AG08395 (cell line): ENCODE measurements at regions not wholly inside any gene's neighbourhood (a gene's known extent, or its start where the extent isn't known, plus 50 kb on each side); places are given as distances from the start of the nearest gene placed in this dataset.
"Not testable (repeated sequence)": the region's sequence is repeated elsewhere in the genome, so short reads cannot be mapped to it uniquely, and the experiment has no call there.

Source experiments
- DNase-seq: peaks from one replicate; pipeline ENCODE4 v3.0.0; 2012; ENCODE audit warnings: mixed read lengths, low spot score

DNA sequence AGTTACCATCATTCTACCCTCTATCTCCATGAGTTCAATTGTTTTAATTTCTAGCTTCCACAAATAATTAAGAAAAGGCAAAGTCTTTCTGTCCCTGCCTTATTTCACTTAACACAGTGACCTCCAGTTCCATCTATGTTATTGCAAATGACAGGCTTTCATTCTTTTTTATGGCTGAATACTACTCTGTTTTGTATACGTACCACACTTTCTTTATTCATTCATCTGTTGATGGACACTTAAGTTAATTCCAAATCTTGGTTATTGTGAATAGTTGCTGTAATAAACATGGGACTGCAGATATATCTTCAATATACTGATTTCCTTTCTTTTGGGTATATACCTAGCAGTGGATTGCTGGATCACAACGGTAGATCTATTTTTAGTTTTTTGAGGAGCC is 314.1 kb downstream of the SV2B start:
- DNase-seq, result no peak

DNA sequence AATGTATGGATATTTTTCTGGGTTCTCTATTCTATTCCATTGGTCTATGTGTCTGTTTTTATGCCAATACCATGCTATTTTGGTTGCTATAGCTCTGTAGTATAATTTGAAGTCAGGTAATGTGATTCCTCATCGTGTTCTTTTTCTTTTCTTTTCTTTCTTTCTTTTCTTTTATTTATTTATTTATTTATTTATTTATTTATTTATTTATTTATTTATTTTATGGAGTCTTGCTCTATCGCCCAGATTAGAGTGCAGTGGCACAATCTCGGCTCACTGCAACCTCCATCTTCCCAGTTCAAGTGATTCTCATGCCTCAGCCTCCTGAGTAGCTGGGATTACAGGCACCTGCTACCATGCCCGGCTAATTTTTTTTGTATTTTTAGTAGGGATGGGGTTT is 315.2 kb downstream of the SV2B start:
- DNase-seq, result not testable (repeated sequence)

DNA sequence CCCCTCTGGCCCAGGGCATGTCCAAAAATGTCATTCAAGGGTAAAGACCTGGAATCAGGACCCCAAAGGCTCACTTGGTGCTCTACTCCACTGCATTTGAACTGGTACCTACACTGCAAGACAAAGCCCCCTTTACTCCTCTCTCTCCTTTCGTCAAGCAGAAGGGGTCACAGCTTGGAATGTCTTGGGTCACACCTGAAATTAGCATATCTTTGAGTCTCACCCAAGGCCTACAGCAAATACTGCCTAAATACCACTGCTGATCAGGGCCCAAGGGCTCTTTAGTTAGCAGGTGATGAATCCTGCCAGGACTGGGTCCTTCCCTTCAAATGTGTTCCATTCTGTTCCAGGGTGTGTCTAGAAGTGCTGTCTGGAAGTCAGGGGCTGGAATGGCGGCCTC is 320.6 kb downstream of the SV2B start:
- no peak for DNase-seq

DNA sequence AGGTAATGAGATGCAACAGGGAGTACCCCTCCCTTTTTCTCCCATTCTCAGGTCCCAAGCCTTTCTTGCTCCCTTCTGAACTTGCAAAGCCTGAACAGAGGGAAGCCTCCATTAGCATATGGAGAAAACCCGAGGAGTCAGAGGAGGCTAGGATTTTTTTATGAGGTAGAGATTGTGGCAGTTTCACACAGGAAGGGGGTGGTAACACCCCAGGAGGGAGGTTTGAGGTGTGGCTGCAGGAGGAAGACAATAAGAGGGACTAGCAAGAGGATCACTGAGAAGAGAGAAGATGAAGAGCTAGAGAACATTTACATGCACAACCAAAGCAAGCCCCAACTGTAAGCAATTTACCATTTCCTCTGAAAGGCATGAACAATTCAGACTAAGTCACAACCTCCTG is 322.7 kb downstream of the SV2B start:
- DNase-seq, result no peak

DNA sequence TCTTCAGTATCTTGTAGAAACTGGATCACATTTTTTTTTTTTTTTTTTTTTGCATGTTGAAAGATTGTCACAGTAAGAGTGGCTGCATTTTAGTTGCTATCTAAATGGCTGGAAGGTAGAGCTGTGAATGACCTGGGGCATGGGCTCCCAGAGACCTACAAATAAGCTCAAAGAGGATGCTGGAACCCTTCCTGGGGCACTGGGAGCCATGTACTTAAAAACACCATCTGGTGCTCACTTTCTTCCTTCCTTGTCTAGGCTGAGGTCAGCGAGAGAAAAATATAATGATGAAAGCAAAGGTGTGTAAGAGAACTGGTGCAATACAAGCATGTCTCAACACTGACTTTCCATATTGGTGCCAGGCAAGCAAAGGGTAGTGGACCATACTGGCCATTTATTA is 323.9 kb downstream of the SV2B start:
- no peak for DNase-seq

DNA sequence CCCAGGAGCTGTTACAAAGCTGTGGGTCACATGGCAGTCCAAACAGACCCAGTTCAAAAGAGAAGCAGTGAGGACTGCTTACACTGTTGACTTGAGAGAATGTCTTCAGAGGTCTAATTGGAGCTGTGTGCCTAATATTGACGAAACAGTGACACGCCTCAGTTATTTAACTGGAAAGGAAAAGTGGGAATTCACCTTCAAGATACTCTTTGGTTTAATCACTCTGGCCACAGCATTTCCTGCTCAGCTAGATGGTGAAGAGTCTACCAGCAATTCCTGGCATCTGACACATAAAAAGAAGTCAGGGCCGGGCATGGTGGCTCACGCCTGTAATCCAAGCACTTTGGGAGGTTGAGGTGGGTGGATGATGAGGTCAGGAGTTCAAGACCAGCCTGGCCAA is 326.4 kb downstream of the SV2B start:
- DNase-seq, result no peak

DNA sequence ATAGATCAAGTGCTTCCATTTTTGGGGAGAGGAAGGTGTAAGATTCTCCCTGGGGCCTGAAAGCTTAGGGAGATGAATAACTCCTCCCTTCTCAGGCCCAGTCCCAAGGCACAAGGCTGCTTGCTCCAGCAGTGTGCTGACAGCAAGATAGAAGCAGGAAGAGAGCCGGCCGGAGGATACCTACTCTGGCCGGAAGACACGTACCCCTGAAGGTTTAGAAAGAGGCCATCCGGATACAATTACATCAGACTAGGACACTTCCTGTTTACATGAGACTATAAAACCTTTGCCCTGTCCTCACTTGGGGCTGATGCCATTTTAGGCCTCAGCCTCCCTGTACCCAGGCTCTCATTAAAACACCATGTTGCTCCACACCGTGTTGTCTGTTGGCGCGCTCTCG is 329.9 kb downstream of the SV2B start:
- no peak for DNase-seq

DNA sequence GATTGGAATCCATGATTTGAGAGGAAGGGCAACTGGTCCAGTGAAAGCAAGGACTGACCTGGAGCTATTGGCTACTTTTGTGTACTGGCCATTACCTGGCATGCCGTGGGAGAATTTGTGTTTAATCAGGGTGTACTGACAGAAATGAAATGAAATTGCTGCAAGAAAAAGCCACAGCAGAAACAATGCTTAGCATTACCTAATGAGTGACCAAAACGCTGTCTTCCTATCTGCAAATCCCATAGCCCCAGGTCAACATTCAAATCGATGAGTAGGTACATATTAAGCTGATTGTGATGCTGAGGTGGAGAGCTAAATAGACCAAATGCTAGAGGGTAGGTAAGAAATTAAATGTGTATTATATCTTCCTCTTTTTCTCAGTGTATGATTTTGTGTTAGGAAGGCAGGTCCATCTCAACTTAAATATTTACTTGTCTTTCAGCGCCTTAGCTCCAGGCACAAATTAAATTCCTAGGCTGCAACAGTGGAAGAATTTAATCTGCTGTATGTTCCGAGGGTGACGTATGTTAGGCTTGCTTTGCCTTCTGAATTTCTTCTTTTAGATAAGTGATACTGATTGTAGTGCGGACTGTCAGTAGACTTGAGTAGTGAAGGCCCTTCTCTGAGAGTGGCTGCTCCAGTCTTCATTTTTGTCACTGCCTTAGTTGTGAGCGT is 331.1 kb downstream of the SV2B start:
- no peak for DNase-seq

DNA sequence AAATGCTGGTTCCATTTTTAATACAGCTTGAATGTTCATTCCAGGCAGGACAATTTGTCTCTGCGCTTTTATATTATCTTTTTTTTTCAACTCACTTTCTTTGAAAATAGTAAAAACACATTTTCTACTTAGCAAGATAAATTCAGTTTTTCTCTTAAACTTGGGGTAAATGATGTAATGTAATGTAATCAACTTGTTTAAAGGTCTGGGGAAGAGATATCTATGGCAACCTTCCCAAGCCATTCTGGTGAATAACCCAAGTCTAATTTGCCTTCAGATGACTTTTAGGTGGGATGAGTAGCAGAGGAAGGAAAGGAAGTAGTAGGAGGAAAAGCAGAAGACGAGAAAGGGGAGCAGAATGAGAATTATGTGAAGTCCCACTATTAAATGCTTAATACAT is 335.1 kb downstream of the SV2B start:
- no peak for DNase-seq

DNA sequence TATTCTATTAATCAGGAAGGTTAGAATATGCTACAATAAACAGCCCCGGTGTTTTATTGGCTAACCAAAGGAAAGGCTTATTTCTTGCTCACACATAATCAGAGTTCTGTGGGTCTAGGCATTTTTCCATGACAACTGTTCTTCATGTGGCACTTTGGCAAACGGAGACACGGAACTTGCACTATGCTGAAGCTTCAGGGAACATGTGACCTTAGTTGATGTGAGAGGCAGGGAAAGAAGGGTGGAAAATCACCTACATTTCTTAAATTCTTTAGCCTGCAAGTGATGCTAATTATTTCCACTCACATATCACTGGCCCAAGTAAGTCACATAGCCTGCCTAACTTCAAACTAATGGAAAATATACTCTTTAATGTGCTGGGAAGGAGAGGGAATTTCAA is 344.6 kb downstream of the SV2B start:
- DNase-seq, result no peak

DNA sequence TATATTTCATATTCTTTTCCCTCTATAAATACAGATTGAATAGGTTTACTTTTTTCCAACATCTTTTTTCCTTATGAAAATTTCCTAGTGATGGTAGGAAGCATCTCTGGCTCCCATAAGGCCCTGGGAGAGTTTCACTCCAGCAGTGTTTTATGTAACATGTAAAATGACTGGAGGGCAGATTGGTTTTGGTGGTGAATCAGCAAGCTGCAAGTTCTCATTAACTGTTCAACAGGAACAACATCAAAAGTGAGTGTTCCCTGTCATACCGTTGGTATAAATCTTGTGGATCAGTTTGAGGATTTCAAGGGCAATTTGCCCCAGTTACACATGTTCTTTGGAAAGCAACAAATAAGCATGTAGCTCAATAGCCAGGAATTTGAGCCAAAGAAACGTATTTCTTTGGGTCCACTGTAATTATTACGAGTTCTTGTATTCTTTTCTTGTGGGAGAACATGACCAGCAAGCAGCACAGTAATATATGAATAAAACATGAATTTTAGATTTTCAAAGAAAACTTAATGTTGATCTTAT is 345.7 kb downstream of the SV2B start:
- no peak for DNase-seq

DNA sequence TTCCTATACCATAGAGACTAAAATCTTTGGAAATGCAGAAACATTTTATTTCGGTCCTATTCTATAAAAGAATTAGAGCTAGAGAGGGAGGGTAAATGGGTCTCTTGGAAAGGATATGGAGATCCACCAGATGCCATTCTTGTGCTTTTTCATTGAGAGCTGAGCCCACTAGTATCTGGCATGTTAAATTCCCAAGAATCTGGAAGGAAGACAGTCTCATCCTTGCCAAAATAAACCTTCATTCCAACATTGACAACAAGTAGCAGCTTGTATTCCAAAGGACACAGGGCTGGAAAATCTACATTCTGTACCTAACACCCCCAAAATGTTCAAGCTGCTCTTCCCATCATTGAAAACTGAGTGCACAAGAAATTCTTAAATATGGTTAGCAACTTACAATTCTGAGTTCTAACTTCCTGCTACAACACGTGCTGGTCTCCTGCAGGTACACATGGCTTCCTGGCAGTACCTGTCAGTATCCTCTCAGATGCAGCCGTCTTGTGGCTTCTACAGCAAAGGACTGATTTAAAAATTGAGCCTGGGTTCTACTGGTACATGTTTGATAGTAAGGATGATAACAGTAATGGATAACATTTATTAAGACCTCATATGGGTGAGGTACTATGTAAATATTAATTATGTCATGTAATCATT is 348.1 kb downstream of the SV2B start:
- no peak for DNase-seq

DNA sequence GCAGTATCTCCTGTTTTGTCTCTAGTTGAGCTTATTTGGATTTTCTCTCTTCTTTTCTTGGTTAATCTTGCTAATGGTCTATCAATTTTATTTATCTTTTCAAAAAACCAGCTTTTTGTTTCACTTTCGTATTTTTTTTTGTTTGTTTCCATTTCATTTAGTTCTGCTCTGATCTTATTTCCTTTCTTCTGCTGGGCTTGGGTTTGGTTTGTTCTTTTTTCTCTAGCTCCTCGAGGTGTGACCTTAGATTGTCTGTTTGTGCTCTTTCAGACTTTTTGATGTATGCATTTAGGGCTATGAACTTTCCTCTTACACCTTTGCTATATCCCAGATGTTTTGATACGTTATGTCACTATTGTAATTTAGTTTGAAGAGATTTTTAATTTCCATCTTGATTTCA is 353.3 kb downstream of the SV2B start:
- DNase-seq, result not testable (repeated sequence)

DNA sequence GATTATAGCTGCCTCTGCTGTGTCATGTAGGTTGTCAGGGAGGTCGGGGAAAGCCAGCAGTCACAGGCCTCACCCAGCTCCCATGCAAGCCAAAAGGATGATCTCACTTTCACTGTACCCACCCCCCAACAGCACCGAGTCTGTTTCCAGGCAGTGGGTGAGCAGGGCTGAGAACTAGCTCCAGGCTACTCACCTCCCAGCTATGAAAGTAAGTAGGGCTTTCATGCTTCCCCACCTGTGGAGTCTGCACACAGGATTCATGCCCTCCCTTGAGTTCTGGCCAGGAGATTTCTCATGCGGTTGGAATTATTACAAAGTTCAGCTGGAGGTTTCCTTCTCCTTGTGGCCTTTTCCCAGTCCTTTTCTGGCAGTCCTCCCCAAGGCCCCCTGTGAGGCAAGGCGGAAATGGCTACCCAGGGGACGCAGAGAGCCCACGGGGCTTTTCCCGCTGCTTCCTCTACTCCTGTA is 356.2 kb downstream of the SV2B start:
- DNase-seq, result no peak

DNA sequence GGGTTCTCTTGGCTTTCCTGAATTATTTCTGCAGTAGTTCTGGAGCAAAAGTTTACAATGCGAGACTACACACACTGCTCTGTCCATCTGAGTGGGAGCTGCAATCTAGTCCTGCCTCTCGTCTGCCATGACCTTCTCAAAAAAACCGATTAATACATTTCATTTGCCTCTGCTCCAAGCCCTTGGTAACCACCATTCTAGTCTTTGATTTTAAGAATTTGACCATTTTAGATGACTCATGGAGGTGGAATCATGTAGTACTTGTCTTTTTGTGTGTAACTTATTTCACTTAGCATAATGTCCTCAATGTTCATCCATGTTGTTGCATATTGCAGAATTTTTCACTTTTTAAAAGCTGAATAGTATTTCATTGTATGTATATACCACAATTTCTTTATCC is 356.9 kb downstream of the SV2B start:
- no peak for DNase-seq

DNA sequence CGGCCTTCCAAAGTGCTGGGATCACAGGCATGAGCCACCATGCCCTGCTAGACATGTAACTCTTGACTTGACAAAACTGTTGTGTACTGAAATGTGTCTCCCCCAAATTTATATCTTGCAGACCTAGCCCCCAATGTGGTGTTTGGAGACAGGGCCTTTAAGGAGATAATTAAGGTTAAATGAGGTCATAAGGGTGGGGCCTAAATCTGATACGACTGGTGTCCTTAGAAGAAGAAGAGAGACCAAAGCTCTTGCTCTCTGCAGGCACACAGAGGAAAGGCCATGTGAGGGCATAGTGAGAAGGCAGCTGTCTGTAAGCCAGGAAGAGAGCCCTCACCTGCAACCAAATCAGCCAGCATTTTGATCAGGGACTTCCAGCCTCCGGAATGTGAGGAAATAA is 361.3 kb downstream of the SV2B start:
- DNase-seq, result no peak

DNA sequence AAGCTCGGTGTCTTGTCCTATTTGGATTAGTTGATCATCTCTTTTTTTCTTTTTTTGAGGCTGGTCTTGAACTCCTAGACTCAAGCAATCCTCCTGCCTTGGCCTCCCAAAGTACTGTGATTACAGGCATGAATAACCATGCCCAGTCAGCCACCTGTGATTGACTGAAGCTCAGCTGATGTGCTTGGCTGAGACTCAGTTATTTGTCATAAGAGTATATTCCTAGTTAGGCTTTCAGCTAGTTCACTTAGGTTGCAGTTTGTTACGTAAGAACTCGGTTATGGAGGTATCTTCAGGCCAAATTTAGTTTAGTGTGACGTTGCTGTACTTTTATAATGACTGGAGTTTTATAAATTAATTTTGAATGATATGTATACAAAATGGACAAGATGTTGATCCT is 365.0 kb downstream of the SV2B start:
- DNase-seq, result no peak

DNA sequence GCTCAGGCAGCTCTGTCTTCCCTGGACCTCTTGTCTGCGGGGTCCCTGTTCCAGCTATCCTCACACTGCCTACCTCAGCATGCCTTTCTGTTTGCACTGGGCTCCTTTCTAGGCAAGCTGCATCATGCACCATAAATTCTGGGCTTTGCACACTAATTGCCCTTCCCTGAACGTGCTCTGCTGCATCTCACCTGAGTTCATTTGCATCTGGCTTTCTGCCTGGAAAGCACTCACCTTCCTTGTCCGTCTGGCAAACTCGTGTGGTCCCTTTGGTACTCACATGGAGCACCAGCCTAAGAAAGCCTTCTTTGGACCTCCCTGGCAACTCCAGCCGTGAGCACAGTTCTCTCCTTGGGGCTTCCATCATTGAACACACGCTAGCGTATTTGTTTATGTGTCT is 365.6 kb downstream of the SV2B start:
- no peak for DNase-seq

DNA sequence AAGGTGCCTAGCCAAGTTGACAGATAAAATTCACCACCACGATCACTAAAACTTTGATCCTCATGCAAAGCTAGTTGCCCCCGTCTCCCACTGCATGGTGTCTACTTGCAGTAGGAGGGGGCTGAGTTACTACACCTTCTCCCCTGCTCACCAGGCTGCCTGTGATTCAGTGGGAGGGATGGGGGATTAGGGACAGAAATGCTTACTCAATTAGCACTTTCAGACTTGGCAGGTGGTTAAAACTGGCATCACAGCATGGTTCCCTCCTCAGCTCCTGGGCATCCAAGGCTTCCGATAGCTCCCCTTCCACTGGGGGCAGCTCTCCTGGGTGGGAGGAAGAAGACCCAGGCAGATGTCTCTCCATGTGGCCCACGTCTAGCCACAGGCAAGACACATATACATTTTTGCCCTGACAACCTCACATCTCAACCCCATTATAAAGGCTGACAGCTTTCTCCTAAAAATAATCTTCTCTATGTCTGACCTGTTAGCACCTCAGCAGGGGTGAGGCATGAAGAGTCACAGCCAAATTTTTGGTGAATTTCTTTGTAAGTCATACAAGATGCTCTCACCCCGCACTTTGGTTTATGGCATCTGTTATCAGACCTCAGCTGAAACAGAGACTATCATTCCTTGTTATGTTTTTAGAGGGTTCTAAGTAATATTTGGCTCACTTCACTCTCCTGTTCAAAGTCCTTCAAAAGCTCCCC is 369.0 kb downstream of the SV2B start:
- DNase-seq, result no peak

DNA sequence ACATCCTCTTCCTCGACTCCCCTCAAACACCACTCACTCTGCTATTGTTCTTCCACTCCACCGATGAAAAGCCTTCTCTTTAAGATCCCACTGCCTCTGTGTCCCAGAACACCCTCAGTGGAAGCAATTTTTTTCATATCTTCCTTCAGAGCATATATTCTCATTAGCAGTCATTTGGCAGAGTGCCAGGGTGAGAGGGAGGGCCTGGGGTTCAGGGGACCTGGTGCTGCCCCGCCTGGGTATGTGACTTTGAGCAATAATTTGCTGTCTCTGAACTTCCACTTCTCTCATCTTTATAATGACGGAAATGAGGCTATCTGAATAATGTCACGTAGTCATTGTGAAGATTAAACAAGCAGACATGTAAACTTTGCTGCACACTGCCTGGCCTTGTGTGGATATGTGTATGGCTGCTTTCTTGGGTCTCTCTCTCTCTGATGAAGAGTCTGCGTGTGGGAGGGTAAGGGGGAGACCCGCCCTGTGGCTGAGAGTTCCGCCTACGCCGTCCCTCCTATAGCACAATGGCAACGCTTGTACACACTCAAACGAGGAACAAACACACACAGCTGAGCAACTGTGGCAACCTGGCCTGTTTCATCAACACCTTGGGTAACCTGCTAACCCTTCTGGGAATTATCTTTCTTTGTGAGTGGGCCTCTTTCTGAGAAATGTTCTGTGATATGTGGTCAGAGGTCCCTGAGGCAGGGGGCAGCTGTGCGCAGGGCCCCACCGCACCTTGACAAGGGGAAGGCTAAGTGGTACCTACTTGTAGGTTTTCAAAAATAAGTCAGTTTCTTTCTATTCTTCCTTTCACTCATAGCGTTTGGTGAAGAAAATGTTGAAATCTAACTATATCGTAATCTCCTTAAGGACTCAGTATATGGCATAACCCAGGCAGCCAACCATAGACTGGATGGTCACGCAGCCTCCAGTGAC is 369.8 kb downstream of the SV2B start:
- no peak for DNase-seq

DNA sequence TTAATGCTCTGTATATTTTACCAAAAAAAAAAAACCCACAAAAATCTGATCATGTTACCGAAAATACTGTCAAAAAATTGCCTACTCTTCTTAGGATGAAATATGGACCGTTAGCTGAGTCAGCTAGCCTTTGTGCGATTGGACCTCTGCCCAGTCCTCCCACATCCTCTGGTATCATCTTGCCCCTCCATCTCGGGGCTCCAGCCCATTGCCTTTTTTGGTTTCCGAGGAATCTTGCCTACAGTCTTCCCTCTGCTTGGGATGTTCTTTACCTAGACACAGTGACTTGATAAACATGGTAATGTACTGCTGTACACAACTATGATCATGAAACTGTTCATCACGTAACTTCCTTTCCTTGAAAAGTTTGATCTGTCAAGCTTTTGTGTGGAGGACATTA is 371.4 kb downstream of the SV2B start:
- no peak for DNase-seq

DNA sequence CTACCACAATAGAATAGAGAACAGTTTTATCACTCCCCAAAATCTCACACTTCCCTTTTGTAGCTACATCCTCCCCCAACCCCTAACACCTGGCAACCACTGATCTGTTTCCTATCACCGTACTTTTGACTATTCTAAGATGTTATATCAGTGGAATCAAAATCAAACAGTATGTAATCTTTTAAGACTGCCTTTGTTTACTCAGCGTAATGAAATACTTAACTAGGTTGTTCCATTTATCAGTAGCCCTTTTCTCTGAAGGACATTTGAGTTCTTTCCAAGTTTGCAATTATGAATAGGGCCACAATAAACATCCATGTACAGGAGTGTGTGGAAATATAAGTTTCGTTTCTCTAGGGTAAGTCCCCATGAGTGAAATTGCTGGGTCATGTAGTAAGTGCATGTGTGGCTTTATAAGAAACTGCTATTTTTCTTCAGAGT is 372.3 kb downstream of the SV2B start:
- DNase-seq, result no peak
